ENCODE measurements at regions not wholly inside any gene's neighbourhood (a gene's known extent, or its start where the extent isn't known, plus 50 kb on each side); places are given as distances from the start of the nearest gene placed in this dataset.

GRCh38 chr13:109644069-109644750 lies 142.2 kb downstream of the IRS2 start:
- DNase-seq: no peak

GRCh38 chr13:109642358-109642757 lies 144.0 kb downstream of the IRS2 start:
- DNase-seq: no peak

- no peak for DNase-seq
Measured at GRCh38 chr13:109636736-109637135, 149.6 kb downstream of the IRS2 start.

DNA sequence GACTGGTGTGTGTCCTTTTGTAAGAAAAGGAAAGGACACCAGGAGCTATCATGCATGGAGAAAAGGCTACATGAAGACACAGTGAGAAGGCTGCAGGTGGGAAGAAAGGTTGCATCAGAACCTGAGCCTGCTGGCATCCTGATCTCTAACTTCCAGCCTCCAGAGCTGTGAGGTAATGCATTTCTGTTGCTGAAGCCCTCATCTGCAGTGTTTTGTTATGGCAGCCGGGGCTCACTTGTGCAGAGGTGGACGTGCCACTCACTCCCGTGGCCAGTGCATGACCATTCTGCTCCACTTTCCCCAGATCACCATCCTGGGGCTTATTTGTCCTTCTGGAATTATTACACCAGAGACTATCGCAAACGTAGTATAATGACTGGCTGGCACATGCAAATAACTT lies 155.3 kb downstream of the IRS2 start:
- DNase-seq: no peak

DNA sequence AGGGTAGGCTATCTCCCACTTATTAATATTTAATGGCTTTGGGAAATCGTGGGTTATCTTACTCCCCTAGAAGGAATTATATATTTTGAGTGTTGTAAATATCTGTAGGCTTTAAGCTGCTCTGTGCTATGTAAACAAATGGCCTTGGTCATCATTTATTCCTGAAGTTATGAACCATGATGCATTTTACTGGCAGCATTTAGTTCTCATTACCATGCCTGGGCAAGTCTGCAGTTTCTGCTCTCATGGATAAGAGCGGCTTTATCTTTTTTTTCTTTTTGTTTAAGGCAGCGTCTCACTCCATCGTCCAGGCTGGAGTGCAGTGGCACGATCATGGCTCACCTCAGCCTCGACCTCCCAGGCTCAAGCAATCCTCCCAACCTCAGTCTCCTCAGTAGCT lies 156.1 kb downstream of the IRS2 start:
- no peak for DNase-seq

DNA sequence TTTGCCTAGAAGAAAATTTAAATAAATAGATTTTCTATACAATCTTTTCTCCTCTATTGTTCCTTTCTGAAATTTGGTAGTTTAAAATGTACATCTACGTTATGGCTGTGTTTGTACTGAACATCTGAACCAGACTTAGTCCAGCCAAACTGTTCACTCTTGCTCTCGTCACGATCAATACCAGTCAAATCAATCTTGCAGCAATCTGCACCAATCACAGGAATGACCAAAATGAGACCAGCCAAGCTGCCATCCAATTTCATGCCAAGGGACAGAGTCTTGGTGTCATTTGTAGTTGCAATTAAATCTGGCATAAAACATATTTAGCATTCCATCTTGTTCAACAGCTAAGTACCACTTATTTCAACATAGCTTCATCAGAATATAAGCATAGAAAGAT lies 156.6 kb downstream of the IRS2 start:
- DNase-seq: no peak

DNA sequence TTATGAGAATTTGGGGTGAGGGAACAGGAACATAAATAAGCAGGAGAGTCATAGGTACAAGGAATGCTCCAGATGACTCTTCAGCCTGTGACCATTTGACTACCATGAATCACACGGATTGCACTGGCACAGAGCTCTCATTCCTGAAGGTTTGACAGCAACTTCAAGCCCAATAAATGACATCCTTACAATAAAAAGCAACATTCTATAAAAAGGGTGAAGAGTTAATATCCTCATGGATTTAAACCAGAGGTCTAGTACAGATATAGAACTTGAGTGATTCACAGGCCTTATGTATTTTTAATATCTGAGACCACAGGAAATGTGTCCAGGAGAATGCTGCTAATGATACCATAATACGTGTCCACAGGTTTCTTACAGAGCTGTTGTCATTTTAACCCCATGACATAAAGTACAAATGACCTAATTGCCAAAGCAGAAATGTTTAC lies 158.1 kb downstream of the IRS2 start:
- peak; percentile 83 for DNase-seq

GRCh38 chr13:109627649-109628048 lies 158.7 kb downstream of the IRS2 start:
- DNase-seq: no peak

DNA sequence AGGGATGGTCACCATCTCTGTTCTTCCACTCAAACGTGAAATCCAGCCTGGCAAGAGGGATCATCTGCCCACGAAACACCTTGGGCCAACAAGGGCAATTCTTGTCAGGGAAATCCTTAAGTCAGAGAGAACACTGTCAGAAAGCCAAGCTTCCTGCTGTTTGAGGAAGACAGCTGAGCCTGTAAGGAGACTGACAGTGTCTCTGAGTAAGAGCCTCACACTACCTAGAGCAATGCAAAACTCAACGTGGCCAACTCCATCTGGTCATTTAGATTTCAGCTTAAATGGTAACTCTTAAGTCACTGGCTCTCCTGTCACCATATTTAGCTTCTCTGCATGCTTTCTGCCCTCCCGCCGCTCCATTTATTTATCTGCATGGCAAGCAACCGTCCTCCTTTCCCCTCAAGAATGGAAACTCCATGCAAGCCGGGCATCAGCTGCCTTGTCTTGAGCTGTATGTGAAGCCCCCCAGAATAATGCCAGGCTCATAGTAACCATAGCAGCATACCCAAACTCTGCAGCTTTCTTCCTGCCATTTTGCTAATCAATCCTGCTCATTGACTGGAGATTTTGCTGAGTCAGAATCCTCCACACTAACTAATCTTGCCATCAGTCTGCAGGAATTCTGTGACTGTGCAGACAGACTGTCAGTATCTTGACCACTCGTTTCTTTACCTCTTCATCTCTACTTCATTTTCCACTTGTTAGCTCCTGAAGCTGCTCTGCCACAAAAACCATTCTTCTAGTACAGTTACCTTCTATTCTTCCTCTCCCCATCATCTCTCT lies 159.8 kb downstream of the IRS2 start:
- no peak for DNase-seq

GRCh38 chr13:109625156-109625555 lies 161.2 kb downstream of the IRS2 start:
- no peak for DNase-seq

- no peak for DNase-seq
Measured at GRCh38 chr13:109622006-109622405, 164.4 kb downstream of the IRS2 start.

DNA sequence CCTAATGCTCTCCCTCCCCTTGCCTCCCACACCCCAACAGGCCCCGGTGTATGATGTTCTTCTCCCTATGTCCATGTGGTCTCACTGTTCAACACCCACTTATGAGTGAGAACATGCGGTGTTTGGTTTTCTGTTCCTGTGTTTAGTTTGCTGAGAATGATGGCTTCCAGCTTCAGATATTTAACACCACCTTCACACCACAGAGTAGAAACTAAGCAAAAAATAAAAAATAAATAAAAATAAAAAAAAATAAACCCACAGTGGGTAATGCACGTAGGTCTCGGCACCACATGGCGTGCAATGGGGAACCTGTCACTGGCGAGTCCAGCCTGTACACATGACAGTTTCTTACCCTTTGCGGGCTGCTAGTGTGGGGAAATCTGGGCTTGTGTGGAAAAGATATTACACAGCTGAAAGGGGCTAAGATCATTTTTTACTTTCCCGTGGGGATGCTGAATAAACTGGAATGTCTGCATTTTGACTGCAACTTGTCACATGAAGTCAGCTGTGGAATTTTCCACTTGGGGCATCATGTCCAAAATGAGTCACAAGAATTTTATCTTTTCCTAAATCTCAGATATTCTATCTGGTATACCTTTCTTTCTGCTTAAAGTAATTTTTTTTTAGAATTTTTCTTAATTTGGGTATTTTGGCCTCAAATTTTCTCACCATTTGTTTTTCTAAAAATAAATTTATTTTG lies 170.5 kb downstream of the IRS2 start:
- DNase-seq: no peak

GRCh38 chr13:109611912-109612691 lies 174.3 kb downstream of the IRS2 start:
- DNase-seq: no peak

DNA sequence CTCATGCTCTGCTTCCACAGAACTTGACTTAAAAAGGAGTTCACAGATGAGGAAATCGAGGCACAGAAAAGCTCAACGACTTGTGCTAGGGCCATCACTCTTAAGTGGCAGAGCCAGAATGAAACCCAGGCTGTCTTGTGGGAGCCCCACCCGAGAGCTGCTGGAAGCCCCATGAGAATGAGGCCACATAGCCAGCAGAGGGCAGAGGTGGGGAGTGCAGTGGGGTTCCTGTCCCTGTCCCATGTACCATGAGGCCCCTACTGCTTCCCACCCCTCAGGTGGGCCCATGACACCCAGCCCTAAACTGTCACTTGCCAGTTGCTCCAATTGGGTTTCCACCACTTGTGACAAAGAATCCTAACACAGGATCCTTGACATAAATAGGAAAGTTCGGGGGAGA lies 175.9 kb downstream of the IRS2 start:
- DNase-seq: no peak

DNA sequence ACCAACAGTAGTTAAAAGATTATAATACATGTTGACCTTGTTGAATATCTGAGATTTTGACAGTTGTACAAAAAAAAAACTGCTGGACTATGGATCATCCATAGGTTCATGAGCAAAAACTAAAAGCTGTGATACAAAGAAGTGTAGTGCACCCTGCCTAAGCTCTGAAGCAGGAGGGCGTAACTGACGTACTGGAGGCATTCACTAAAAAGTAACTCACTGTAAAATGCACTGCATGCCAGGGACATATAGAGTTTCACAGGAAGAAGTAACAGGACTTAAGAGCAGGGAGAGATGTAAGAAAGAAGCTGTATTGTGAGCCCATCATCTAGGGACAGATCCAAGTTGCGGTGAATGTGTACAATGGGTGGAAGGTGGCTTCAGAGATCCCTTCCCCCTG lies 177.9 kb downstream of the IRS2 start:
- DNase-seq: no peak

DNA sequence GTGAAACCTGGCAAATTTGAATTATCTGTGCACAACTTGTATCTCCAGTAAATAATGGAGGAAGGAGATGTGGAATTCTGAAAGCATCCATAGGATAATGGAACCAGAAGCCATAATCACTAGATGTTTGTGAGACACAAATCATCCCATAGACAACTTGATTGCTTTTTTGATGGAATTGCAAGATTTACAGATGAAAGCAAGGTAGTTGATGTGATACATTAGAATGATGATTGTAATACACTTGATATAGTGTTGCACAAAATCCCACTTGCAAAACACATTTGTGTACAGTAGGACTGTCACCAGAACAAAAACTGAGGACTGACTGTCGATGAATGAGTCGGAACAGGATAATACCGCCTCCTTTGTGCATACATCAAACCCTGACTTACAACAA lies 178.3 kb downstream of the IRS2 start:
- no peak for DNase-seq

DNA sequence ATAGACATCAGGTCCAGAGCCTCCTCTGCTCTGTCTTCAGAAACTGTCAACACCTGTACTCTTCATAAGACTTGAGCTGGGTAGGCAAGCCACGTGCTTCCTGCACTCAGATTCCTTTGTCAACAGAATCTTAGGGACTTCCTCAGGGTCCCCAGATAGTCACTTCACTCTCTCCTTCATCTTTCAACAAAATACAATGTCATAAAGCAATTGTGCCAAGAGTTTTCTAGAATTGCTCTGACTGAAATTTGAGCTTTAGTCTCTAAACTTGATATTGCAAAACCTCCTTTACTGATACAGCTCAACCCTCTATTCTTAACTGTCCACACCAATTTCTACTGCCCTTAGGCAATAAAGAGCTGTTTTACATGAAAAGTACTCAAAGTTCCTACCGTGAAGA lies 179.9 kb downstream of the IRS2 start:
- no peak for DNase-seq

DNA sequence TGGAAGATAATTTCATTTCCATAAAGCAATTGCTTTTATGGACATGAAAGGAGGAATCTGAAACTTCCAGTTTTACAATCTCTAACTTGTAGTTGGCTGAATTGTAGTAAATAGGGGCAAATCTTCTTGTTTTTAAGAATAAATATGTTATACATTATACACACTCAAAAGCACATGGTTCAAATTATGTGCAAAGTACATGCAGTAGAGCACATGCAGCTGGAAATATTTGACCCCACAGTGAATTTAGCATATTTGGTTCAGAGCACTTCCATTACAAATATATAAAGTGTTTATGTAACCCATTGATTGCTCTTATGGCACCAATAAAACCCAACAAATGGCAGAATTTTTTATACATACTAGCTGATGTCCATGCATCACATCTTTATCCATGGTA lies 180.5 kb downstream of the IRS2 start:
- DNase-seq: no peak

DNA sequence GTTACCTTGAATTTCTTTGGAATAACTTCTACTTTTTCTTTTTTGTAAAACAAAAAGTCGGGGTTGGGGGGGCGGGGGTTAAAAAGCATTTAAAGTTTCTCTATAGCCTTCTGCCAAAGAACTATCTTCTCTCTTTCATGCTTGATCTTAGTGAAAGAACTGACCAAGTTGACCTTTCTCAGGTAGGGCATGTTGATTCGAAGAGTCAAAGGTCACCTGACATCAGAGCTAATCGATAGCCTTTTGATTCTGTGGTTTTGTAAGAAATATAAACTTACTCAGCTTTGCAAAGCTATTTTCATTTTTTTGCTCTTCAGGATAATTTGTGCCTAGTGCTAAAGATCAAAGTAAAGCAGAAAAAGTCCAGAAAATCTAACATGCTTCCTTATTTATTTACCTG lies 181.5 kb downstream of the IRS2 start:
- no peak for DNase-seq

- no peak for DNase-seq
Measured at GRCh38 chr13:109602356-109602755, 184.0 kb downstream of the IRS2 start.

- DNase-seq: peak; percentile 45
Measured at GRCh38 chr13:109599901-109600657, 186.3 kb downstream of the IRS2 start.

DNA sequence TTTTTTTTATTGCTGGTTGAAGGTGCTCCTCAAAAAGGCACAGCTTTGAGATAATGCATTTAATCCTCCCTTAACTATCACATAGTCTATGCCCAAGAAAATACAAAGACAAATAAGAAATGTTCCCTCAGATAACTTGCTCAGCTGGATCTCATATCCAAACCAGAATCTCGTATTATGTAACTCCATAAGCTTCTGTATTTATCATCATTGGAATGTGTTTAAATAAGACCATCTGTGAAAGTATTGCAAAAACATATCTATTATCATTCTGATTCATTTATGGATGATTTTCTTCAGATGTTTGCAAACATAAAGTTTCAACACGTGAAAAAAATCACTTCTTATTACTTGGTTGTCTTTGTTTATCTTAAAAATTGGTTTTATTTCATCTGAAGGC lies 190.9 kb downstream of the IRS2 start:
- DNase-seq: peak; percentile 73

All from fibroblast of skin of right quadriceps (primary cell).